ENCODE measurements at regions not wholly inside any gene's neighbourhood (a gene's known extent, or its start where the extent isn't known, plus 50 kb on each side); places are given as distances from the start of the nearest gene placed in this dataset.
A peak's percentile ranks its signal among the peaks of the same experiment; 100 is the strongest.

DNA sequence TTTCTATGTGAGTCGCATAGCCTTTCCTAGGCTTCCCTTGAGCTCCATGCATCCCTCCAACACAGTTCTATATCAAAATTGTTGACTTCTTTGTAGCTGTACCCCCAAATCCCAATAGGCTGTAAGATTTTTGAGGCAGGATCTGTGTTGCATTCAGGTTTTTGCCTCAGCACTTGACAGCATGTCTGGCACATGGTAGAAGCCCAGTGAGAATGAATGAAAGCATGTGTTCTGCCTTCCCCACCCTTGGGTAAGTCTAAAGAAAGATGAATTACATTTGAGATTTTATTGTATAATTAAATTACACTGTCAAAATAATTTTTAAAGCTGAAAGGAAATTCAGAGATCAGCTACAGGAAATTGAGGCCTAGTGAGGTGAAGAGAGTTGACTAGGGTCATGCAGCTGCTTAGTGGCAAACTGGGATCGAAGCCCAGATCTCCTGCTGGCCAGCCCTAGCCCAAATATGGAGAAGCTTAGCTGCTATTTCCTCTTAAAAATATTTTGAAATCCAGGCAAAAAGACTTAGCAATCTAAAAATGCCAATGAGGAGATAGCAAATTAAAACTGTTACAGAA lies 122.5 kb downstream of the SPATA18 start:
- H3K4me3 ChIP-seq (replicated peaks in 1 of 3): no peak overlapping the region
- H3K27me3 ChIP-seq: no peaks in the 10 kb centered on the region
- DNase-seq: peak; percentile 5 to 16
- H3K27ac ChIP-seq: no peak overlapping the region
- intact Hi-C loops (cut with DNase I): no loop called here
- H3K9me3 ChIP-seq: no peaks in the 10 kb centered on the region
- no peaks in the 10 kb centered on the region for H3K36me3 ChIP-seq
- no peaks in the 10 kb centered on the region for H3K4me1 ChIP-seq
- TF ChIP-seq CTCF (IDR thresholded peaks at IDR 0.05): no peak
- TF ChIP-seq POLR2A (IDR thresholded peaks at IDR 0.05): no peak
- WGBS, 2 donors: 61 to 74% methylated on average over 2 of the region's 2 CpGs

DNA sequence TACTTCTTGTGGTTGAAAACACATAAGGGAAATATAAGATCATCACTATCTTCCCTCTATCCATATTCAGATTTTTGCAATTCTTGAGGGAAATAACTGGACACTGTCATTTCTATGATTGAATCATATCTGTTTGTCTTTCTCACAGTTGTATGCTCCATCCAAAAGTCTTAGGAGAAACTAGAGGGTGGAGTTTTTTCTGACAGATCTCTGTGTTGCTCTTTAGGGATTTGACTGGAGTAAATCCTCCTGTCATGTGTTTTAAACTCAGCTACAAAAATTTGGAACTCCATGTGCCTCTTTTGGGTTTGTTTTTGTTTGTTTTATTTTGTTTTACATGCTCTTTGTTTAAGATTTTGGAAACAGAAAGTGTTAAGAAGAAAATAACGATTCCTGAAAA lies 136.5 kb downstream of the SPATA18 start:
- Histone ChIP-seq H3K4me3 (replicated peaks in 1 of 3) (no peak overlapping the region), H3K36me3 (no peaks in the 10 kb centered on the region), H3K9me3 (no peaks in the 10 kb centered on the region), H3K4me1 (no peaks in the 10 kb centered on the region), H3K27me3 (no peaks in the 10 kb centered on the region), H3K27ac (no peak overlapping the region)
- intact Hi-C loops (cut with DNase I): no loop called here
- no peak for DNase-seq
- 67 to 71% methylated on average over 1 of the region's 1 CpG for WGBS, 2 donors
- TF ChIP-seq CTCF (IDR thresholded peaks at IDR 0.05) (no peak), POLR2A (IDR thresholded peaks at IDR 0.05) (no peak)

DNA sequence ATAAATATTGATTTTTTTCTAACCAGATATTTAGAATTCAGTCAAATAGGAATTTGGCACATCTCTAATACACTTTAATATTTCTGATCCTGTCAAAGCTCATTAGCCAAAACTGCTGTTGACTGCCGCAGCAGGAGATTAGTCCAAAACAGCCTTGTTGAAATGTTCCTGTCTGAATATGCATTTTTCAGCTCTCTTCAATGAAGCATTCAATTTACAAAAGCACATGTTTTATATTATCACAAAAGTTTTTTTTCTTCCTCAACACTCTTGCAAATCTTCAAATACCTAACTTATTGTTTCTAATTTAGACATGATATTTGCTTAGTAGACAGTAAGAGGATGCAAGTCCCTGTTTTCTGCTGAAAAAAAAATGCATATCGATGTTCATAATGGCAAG lies 140.9 kb downstream of the SPATA18 start:
- H3K9me3 ChIP-seq: no peaks in the 10 kb centered on the region
- WGBS, 2 donors: 89 to 91% methylated on average over 2 of the region's 2 CpGs
- no peaks in the 10 kb centered on the region for H3K36me3 ChIP-seq
- H3K4me1 ChIP-seq: no peaks in the 10 kb centered on the region
- intact Hi-C loops (cut with DNase I): no loop called here
- H3K27ac ChIP-seq: no peak overlapping the region
- no peak overlapping the region for H3K4me3 ChIP-seq (replicated peaks in 1 of 3)
- no peaks in the 10 kb centered on the region for H3K27me3 ChIP-seq
- TF ChIP-seq POLR2A (IDR thresholded peaks at IDR 0.05) (no peak), CTCF (IDR thresholded peaks at IDR 0.05) (no peak)
- no peak for DNase-seq

DNA sequence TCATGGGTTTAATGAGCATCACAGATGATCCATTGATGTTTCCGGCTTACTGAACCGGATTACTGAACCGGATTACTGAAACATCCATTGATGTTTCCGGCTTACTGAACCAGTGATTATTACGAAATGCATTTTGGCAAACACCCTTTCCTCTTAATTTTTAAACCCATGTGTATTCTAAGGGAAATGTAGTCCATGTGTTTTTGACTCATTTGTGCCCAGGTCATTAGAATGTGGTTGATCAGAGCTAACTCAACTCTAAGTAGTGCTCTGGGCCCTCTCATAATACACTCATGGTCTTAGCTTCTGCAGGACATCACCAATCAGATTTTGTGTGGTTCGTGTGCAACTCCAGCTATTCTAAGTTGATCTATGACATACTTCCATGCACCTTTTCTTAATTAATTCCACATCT lies 141.6 kb downstream of the SPATA18 start:
- no peak for TF ChIP-seq CTCF (IDR thresholded peaks at IDR 0.05)
- intact Hi-C loops (cut with DNase I): no loop called here
- Histone ChIP-seq H3K4me3 (replicated peaks in 1 of 3) (no peak overlapping the region), H3K9me3 (no peaks in the 10 kb centered on the region), H3K4me1 (no peaks in the 10 kb centered on the region), H3K27ac (no peak overlapping the region), H3K36me3 (no peaks in the 10 kb centered on the region), H3K27me3 (no peaks in the 10 kb centered on the region)
- DNase-seq: no peak
- WGBS, 2 donors: 33 to 51% methylated on average over 5 to 6 of the region's 6 CpGs

GRCh38 chr4:52195869-52196268 lies 144.8 kb downstream of the SPATA18 start:
- no peak overlapping the region for H3K27ac ChIP-seq
- H3K27me3 ChIP-seq: no peaks in the 10 kb centered on the region
- no peak overlapping the region for H3K4me3 ChIP-seq (replicated peaks in 1 of 3)
- DNase-seq: no peak
- no peaks in the 10 kb centered on the region for H3K9me3 ChIP-seq
- WGBS, 2 donors: 77 to 78% methylated on average over 5 of the region's 5 CpGs
- H3K4me1 ChIP-seq: no peaks in the 10 kb centered on the region
- H3K36me3 ChIP-seq: no peaks in the 10 kb centered on the region
- intact Hi-C loops (cut with DNase I): no loop called here
- TF ChIP-seq CTCF (IDR thresholded peaks at IDR 0.05) (no peak), POLR2A (IDR thresholded peaks at IDR 0.05) (no peak)

Data from thyroid gland (tissue), 4 donors.